ENCODE measurements at regions not wholly inside any gene's neighbourhood (a gene's known extent, or its start where the extent isn't known, plus 50 kb on each side); places are given as distances from the start of the nearest gene placed in this dataset.

DNA sequence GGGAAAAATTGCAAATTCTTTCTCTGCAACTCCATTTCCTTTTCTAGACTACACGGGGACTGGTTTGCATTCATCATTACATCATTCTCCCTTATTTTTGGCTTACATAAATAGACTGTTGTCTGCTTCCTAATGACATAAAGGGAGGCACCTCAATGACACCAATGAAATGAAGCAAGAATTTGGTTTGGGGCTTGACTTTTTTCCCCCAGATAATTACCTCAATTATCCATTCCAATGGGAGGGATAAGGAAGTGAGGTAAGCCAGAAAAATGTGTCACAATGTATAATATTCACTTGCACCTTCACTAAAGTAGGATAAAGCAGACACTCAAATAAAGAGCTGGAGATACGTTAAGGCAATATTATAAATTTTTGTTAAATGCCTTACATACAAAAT lies 240.6 kb upstream of the GRIP1 start:
- no peak for ATAC-seq
- TF ChIP-seq TCF7L2 (IDR thresholded peaks at IDR 0.05; ENCODE audit: low read depth, low read length) (no peak), SIN3A (IDR thresholded peaks at IDR 0.05; ENCODE audit: borderline replicate concordance, insufficient read depth, low read depth, low read length) (no peak), POLR2AphosphoS5 (IDR thresholded peaks at IDR 0.05; ENCODE audit: low read depth, low read length) (no peak)
- TF ChIP-seq, protein P1, sequence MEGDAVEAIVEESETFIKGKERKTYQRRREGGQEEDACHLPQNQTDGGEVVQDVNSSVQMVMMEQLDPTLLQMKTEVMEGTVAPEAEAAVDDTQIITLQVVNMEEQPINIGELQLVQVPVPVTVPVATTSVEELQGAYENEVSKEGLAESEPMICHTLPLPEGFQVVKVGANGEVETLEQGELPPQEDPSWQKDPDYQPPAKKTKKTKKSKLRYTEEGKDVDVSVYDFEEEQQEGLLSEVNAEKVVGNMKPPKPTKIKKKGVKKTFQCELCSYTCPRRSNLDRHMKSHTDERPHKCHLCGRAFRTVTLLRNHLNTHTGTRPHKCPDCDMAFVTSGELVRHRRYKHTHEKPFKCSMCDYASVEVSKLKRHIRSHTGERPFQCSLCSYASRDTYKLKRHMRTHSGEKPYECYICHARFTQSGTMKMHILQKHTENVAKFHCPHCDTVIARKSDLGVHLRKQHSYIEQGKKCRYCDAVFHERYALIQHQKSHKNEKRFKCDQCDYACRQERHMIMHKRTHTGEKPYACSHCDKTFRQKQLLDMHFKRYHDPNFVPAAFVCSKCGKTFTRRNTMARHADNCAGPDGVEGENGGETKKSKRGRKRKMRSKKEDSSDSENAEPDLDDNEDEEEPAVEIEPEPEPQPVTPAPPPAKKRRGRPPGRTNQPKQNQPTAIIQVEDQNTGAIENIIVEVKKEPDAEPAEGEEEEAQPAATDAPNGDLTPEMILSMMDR (IDR thresholded peaks at IDR 0.05): no peak
- TF ChIP-seq, protein P2, sequence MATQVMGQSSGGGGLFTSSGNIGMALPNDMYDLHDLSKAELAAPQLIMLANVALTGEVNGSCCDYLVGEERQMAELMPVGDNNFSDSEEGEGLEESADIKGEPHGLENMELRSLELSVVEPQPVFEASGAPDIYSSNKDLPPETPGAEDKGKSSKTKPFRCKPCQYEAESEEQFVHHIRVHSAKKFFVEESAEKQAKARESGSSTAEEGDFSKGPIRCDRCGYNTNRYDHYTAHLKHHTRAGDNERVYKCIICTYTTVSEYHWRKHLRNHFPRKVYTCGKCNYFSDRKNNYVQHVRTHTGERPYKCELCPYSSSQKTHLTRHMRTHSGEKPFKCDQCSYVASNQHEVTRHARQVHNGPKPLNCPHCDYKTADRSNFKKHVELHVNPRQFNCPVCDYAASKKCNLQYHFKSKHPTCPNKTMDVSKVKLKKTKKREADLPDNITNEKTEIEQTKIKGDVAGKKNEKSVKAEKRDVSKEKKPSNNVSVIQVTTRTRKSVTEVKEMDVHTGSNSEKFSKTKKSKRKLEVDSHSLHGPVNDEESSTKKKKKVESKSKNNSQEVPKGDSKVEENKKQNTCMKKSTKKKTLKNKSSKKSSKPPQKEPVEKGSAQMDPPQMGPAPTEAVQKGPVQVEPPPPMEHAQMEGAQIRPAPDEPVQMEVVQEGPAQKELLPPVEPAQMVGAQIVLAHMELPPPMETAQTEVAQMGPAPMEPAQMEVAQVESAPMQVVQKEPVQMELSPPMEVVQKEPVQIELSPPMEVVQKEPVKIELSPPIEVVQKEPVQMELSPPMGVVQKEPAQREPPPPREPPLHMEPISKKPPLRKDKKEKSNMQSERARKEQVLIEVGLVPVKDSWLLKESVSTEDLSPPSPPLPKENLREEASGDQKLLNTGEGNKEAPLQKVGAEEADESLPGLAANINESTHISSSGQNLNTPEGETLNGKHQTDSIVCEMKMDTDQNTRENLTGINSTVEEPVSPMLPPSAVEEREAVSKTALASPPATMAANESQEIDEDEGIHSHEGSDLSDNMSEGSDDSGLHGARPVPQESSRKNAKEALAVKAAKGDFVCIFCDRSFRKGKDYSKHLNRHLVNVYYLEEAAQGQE (IDR thresholded peaks at IDR 0.05; ENCODE audit: insufficient read depth in 1 of 2, low read depth in 2 of 2, low read length in 1 of 2): no peak
- BruUV-seq (replicated peaks): no TSS peak
- CTCF ChIA-PET: no interaction called here
- Histone ChIP-seq H3K27ac (ENCODE audit: low read length) (no peak overlapping the region), H3K4me1 (ENCODE audit: control insufficient read depth, insufficient read depth, low read length) (no peaks in the 10 kb centered on the region), H3K4me3 (ENCODE audit: low read depth in 2 of 2, low read length in 2 of 2) (no peak overlapping the region), H3K36me3 (ENCODE audit: control insufficient read depth, insufficient read depth, low read length) (no peaks in the 10 kb centered on the region), H3K27me3 (ENCODE audit: control insufficient read depth, insufficient read depth, low read length) (no peaks in the 10 kb centered on the region), H3K9me3 (ENCODE audit: control insufficient read depth, insufficient read depth, low read depth, low read length) (no peaks in the 10 kb centered on the region)
- no peak for DNase-seq (ENCODE audit: low read depth, low spot score)
- intact Hi-C loops (cut with micrococcal nuclease; ENCODE audit: unreplicated experiment) (no loop called here), in situ Hi-C loops (cut with HindIII; ENCODE audit: low pct_unique_long_range_greater_than_20kb, low sequenced_read_pairs) (no loop called here)
- POLR2A ChIA-PET: no interaction called here

DNA sequence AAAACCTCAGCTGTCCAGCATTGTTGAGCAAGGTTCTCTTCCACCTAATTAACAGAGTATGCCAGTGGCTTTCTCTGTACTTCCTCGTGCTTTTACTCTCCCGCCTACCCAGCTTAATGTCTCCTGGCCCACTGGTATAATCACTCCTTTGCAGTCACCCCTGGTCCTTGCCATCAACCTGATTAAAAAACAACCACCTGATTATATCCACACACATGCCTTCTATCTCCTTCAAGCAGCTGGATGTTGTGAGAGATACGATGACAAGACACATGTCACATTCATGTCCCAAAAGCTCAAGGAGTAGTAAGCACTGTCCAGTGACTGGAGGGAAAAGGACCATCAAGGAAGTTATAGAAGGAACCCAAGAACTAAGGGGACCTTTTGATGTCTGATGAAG lies 241.3 kb upstream of the GRIP1 start:
- Histone ChIP-seq H3K4me3 (ENCODE audit: low read depth in 2 of 2, low read length in 2 of 2) (no peak overlapping the region), H3K4me1 (ENCODE audit: control insufficient read depth, insufficient read depth, low read length) (no peaks in the 10 kb centered on the region), H3K36me3 (ENCODE audit: control insufficient read depth, insufficient read depth, low read length) (no peaks in the 10 kb centered on the region), H3K27ac (ENCODE audit: low read length) (no peak overlapping the region), H3K9me3 (ENCODE audit: control insufficient read depth, insufficient read depth, low read depth, low read length) (no peaks in the 10 kb centered on the region), H3K27me3 (ENCODE audit: control insufficient read depth, insufficient read depth, low read length) (no peaks in the 10 kb centered on the region)
- POLR2A ChIA-PET: no interaction called here
- in situ Hi-C loops (cut with HindIII; ENCODE audit: low pct_unique_long_range_greater_than_20kb, low sequenced_read_pairs): no loop called here
- DNase-seq (ENCODE audit: low read depth, low spot score) (no peak), ATAC-seq (no peak)
- CTCF ChIA-PET: no interaction called here
- BruUV-seq (replicated peaks): no TSS peak
- intact Hi-C loops (cut with micrococcal nuclease; ENCODE audit: unreplicated experiment): no loop called here
- TF ChIP-seq, protein P2 (IDR thresholded peaks at IDR 0.05; ENCODE audit: insufficient read depth in 1 of 2, low read depth in 2 of 2, low read length in 1 of 2): no peak
- TF ChIP-seq, protein P1 (IDR thresholded peaks at IDR 0.05): no peak
- TF ChIP-seq SIN3A (IDR thresholded peaks at IDR 0.05; ENCODE audit: borderline replicate concordance, insufficient read depth, low read depth, low read length): no peak
- no peak for TF ChIP-seq POLR2AphosphoS5 (IDR thresholded peaks at IDR 0.05; ENCODE audit: low read depth, low read length)
- TF ChIP-seq TCF7L2 (IDR thresholded peaks at IDR 0.05; ENCODE audit: low read depth, low read length): no peak

Data from Panc1 (cell line).